GM19395 (cell line): ENCODE measurements at regions not wholly inside any gene's neighbourhood (a gene's known extent, or its start where the extent isn't known, plus 50 kb on each side); places are given as distances from the start of the nearest gene placed in this dataset.

Experiments
- ATAC-seq: cut with Tn5 transposase; IDR thresholded peaks from one replicate; pipeline ENCODE4 v1.9.1; 2021; ENCODE audit warnings: mild to moderate bottlenecking, moderate library complexity; ENCODE audit not compliant: unreplicated experiment

DNA sequence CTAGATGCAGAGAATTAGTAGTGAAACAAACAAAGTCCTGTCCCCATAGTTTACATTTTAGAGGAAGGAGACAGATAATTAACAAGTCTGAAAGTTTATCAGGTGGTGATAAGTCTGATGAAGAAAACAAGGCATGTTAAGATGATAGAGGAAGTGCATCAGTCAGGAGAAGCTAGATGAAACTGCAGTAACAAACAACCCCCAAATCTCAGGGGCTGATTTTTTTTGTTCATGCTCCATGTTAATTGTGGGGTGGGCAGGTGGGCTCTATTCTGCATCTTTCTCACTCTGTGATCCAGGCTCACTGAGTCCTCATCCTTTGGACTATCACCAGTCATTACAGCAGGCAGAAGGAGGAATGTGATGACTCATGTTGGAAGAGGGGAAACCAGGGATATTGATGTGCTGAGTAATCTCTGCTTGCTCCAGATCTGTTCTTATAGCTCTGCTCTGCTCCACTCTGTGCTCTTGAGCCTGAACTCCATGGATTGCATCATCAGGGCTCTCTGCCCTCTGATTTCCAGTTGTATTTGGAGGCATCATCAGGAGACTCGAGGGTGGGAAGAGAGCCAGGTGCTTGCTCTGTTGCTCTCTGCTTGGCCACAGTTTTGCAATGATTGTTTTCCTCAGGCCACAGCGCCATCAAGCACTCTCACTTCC, 166.9 kb downstream of the IER5 start:
- ATAC-seq = no peak

DNA sequence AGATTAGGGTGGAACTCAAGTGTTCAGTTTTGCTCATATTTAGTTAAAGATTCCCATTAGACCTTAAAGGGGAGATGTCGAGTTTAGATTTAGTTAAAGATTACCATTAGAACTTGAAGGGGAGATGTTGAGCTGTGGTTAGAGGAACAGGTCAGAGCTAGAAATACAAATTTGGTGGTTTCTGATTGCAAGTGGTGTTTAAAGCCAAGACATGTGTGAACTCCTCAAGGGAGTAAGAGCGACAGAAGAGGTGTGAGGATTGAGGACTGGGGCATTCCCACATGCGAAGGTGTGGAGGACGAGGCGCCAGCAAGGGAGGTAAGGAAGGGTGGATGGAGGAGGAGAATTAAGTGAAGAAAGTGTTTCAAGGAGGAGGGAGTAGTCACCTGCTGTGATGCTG, 168.6 kb downstream of the IER5 start:
- peak; percentile 95 for ATAC-seq

DNA sequence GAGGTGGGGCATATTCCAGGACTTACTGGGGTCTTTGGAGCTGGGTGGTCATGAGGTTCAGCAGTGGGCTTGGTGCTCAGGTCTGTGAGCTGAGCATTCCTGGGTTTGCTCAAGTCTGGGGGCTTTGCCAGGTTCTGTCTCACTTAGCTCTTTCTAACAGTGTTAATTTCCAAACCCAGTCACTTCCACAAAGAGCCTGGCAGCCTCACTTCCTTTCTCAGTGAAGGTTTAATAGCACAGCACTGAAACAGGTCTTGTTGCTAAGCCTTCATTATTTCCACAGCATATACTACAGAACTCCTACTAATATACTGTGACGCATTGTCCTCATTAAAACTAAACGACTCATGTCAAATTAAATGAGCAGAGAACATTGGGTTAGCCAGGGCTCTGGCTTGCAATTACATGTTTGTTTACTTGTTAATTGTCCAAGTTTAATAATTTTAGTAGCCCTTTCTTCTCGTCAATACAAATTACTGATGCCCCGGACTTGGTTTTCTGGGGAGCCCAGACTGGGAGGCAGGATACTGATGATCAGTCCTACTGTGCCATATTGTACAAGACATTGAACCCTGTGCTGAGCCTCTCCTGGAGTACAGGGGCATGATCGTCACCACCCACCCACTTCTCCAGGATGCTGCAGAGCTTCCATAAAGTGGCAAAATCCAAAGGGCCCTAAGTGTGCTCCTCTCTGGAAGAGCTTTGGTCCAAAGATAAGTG, 170.7 kb downstream of the IER5 start:
- ATAC-seq = no peak

DNA sequence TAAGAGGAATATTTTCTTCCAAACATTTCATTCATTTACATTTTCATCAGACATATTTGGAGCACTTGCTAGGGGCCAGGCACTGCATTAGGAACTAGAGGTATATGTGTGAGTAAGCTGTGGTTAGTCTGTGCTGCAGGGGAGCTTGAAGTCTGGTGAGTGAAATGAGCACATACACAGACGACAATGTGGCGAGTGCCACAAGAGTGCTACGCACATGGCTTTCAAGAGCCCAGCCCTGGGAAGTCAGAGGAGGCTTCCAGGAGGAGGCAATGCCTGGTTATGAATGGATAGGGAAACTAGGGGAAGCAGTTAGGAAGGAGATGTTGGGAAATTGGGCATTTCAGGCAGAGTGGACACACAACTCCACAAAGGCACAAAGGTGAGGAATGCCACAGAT, 171.8 kb downstream of the IER5 start:
- ATAC-seq = no peak

- no peak for ATAC-seq
Measured at GRCh38 chr1:181260994-181261393, 172.5 kb downstream of the IER5 start.

DNA sequence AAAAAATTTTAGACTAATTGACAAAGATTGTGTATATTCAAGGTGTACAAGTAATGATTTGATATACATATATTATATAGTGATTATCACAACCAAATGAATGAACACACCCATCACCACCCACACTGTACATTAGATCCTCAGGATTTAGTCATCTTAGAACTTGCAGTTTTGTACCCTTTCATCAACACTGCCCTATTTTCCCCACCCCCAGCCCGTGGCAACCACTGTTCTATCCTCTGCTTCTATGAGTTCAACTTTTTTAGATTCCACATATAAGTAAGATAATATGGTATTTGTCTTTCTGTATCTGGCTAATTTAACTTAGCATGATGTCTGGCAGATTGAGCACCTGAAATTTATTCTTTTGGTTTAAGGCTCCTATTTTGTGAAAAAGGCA, 173.6 kb downstream of the IER5 start:
- no peak for ATAC-seq

DNA sequence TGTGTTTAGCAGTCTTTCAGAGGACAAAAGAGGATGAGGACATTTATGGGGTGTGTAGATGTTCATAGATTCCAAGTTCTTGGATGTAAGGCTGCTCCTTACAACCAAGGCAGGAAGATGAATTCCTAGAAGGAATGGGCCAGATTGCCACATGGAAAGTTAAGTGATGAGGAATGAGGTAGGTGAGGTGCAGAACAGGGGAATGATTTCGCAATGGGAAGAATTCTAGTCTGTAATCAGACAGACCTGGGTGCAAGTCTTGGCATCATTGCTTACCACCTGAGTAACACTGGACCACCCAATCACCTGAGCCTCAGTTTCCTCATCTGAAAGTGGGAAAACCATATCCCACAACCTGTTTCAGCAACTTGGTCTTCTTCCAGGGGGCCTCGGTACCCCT, 174.9 kb downstream of the IER5 start:
- ATAC-seq = no peak

DNA sequence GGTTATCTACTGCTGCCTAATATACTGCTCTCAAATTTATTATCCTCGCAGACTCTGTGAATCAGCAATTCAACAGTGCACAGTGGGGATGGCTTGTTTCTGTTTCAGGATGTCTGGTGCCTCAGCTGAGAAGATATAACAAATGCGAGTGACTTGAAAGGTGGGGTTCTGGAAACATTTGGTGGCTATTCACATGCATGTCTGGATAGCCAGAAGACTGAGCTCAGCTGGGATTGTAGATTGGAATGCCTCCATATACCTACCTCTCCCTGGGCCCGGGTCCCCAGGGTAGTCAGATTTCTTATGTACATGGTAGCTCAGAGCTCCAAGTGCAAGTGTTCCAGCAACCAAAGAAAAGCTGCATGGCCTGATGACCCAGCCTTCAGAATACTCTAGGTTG, 176.3 kb downstream of the IER5 start:
- no peak for ATAC-seq

GRCh38 chr1:181284978-181285377, 196.5 kb downstream of the IER5 start:
- ATAC-seq = no peak

DNA sequence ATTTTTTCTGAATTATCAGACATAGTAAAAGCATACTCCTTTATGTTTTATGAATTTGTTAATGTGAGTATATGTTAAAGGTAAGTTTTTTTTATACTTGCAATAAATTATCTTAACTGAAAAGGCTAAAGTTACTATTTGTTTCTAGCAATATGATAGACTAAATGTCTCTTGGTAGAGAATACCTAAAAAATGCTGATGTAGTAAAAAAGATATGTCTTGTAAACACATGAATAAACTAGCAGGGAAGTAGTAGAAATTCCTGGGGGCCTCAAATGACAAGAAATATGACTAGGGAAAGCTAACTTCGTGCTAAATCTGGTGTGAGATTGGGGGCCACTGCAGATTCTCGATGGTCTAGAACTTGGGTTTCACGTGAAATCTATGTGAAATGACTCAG, 188.1 kb upstream of the CACNA1E start:
- no peak for ATAC-seq

DNA sequence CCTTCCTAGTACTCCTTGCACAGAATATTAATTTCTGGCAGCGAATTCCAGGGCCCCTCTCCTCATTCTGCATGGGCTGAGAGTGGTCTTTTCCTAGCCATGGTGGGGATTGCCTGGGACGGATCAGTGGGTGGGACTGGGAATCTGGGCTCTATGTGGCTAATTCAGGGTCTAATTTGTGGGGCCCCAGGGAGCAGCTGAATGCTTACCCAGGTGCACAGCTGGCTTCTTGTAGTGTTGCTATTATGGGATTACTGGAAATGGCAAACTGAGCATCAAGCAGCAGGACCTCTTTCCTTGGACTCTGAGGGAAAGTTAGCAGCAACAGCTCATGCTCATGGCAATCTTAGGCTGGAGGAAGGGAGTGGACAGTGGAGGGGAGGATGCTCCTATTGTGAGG, 187.1 kb upstream of the CACNA1E start:
- no peak for ATAC-seq

DNA sequence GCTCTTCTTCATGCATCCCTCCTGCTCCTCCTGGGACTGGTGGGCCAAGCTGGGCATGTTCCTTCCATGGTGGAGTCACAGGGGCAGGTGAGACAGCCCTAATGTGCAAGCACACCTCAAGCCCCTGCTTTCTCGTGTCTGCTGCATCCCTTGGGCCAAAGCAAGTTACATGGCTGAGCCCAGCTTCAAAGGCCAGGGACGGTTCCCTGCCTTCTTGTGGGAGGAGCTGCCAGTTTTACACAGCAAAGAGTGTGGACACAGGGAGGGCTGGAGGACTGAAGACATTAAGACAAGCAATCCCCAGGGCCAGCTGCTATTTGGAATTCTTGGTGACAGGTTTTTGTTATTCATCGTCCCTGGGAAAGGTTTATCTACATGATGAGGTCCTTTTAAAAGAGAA, 175.2 kb upstream of the CACNA1E start:
- no peak for ATAC-seq

- ATAC-seq = no peak
Measured at GRCh38 chr1:181310560-181310959, 172.8 kb upstream of the CACNA1E start.

DNA sequence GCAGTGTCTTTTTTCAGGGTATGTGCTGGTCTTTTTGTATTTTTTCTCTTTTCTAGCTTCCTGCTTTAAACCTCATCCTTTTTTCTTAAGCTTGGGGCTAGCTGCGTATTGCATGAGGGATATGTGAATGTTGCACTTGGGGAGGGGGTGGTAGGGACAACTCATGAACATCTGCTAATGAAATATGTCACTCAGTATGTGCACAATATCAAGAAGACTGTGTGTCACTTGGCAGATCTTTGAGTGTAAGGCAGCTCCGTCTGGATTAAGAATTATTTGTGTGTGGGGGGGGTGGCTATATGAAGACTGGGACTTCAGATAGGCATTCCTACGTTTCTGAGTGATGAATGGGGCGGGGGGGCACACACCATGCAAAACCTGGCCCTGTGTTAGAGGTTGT, 170.4 kb upstream of the CACNA1E start:
- ATAC-seq = no peak

DNA sequence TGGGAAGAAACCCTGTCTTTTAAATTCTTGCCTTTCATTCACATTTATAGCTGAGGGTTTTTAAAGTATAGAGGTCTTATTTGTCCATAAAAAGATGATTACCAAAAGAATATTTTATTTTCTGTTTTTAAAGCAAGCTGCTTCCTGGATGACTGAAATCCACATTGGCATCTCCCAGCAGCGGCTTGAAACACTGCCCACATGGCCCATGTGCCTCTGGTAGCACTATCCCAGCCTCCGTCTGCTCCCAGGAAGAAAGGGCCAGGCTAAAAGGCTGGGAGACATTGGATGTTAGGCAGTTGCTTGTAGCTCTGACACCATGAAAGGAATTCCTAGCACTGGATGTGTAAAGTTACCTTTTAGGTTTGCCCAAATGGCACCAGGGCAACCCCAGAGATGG, 169.9 kb upstream of the CACNA1E start:
- no peak for ATAC-seq

DNA sequence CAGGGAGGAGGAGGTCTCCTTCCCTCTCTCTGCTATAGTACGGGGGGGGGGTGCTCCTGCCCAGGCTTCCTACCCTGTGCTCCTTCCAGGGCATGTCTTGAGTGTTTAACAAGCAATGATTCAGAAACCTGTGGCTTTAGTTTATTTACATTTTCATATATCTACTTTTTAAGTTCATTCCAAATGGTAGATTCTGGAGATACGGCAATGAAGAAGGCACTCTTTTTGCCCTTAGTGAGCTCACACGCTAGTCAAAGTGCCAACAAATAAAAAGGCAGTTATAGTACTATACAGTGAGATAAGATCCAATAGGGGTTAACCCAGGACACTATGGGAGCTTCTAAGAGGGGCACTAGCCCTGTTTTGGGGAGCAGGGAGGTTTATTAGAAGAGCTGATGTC, 169.3 kb upstream of the CACNA1E start:
- ATAC-seq = no peak

DNA sequence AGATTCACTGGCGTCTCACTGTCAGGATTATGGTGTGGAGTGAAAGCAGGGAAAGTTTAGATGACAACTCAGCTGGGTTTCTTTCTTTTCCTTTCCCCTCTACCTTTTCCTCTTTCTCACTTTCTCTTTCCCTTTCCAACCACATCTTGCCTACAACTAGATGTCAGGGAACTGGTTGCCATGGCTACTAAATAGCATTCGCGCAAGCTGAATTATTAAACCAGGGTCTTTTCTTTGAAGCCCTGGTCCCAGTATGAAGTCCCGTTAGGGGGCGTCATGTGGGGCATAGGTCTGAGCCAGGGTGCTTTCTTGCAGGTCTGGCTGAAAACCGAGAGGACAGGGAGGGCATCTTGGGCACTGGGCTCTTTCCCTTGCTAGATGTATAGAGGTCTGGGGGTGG, 168.4 kb upstream of the CACNA1E start:
- no peak for ATAC-seq

- ATAC-seq = no peak
Measured at GRCh38 chr1:181317261-181317930, 165.9 kb upstream of the CACNA1E start.

DNA sequence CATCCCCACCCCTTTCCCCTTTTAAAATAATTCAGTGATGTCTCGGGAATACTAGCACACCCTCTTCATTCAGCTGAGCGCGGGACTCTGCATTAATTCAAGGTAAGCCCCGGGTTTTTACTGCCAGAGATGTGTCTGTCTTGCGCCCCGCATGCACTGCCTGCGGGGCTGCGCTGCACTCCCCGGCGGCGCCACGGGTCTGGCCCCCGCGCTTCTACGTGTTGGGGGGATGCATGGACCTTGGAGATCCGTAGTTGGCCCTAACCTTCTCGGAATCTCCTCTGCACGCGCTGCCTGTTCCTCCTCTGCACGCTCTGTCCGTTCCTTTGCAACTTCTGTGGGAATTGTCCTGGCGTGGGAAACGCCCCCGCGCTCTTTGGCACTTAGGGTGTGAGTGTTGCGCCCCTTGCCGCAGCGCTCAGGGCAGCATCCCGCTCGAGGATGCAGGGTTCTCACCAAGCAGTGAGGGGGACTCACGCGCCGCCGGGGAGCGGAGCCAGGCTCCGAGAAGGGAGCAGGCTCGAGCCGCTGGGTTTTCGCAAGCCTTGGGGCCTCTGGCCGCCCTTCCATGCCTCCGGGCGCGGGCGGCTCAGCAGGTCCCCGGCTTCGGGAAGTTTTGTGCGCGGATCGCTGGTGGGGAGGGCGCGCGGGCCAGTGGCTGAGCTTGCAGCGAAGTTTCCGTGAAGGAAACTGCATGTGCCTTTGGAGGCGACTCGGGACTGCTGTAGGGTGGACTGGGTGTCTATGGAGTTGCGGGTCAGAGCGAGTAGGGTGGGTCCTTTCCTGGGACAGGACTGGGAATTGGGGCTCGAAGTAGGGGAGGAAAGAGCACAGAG, 165.1 kb upstream of the CACNA1E start:
- no peak for ATAC-seq

GRCh38 chr1:181318858-181319235, 164.5 kb upstream of the CACNA1E start:
- ATAC-seq = no peak

DNA sequence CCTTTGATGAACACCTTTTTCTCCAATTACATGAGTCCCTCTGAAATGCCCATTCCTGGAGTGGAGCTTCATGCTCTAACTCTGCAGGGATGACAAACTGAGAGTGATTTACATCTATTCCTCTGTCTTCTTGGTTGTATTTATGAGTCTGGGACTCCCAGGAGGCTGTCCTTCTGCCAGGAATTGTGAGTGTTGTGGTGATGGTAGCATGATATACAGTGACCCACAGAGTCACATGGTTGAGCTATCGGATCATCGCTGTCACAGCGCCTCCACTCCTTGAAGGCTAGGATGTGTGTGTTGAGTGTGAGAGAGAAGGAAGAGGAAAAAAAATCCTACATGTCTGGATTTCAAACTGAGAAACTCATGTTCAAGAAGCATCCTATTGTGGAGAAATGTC, 163.4 kb upstream of the CACNA1E start:
- no peak for ATAC-seq
